ENCODE measurements at regions not wholly inside any gene's neighbourhood (a gene's known extent, or its start where the extent isn't known, plus 50 kb on each side); places are given as distances from the start of the nearest gene placed in this dataset.
"Not testable (repeated sequence)": the region's sequence is repeated elsewhere in the genome, so short reads cannot be mapped to it uniquely, and the experiment has no call there.

DNA sequence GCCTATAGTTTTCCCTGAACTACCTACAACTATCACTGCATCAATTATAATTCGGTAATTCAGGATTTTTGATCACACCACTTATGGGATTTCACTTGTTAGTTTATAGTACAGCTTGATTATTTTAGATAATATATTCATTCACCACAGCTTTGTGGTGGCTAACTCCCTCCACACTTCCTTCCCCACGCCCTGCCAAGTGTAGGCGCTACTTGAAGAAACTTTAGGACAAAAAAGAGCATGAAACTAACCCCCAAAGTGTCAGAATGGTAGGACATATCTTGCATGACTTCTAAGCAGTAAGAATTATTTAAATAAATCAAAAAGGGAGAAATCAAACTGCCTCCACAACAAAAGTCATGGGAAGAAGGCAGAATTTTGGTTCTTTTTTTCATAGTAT is 70.1 kb downstream of the LHX9 start:
- no peak overlapping the region for H2AFZ ChIP-seq (ENCODE audit: low read depth, low read length)
- DNase-seq (ENCODE audit: low read depth, low spot score) (no peak), FAIRE-seq (no peak)
- no peak overlapping the region for H3K4me2 ChIP-seq (ENCODE audit: insufficient read depth, low read length)
- H3K9me1 ChIP-seq (replicated peaks; ENCODE audit: control insufficient read depth, extremely low read depth, insufficient read depth, low read length): no peaks in the 10 kb centered on the region
- no peaks in the 10 kb centered on the region for H4K20me1 ChIP-seq (replicated peaks; ENCODE audit: control insufficient read depth, extremely low read depth, insufficient read depth, low read length)
- intact Hi-C loops (cut with micrococcal nuclease) (no loop called here), dilution Hi-C loops (cut with MboI; ENCODE audit: extremely low pct_ligation_motif_present, low sequenced_read_pairs) (no loop called here)
- no peak overlapping the region for H3K4me3 ChIP-seq (replicated peaks in 1 of 3; ENCODE audit: insufficient read depth in 1 of 3, low read depth in 1 of 3, low read length in 3 of 3)
- no TSS peak for BruUV-seq (replicated peaks)
- no peaks in the 10 kb centered on the region for H3K4me1 ChIP-seq (ENCODE audit: control insufficient read depth, extremely low read depth, insufficient read depth, low read length)
- no peak overlapping the region for H3K27ac ChIP-seq (ENCODE audit: insufficient read depth, low read depth, low read length)
- no peaks in the 10 kb centered on the region for H3K9me3 ChIP-seq (replicated peaks; ENCODE audit: control insufficient read depth, insufficient read depth, low read length)
- H3K36me3 ChIP-seq (ENCODE audit: control insufficient read depth in 2 of 2, extremely low read depth in 1 of 2, insufficient read depth in 2 of 2, low read length in 2 of 2): no peaks in the 10 kb centered on the region
- H3K9ac ChIP-seq (replicated peaks; ENCODE audit: extremely low read depth, insufficient read depth, low read length): no peak overlapping the region
- H3K79me2 ChIP-seq (ENCODE audit: control insufficient read depth, insufficient read depth, low read length): no peaks in the 10 kb centered on the region
- POLR2A ChIA-PET: no interaction called here
- no peak for TF ChIP-seq GATA2 (IDR thresholded peaks at IDR 0.05; ENCODE audit: insufficient read depth, insufficient read length, low read depth, low read length)
- no peak for TF ChIP-seq POLR2A (IDR thresholded peaks at IDR 0.05; ENCODE audit: low read depth, low read length)
- TF ChIP-seq, protein P1, sequence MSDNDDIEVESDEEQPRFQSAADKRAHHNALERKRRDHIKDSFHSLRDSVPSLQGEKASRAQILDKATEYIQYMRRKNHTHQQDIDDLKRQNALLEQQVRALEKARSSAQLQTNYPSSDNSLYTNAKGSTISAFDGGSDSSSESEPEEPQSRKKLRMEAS (IDR thresholded peaks at IDR 0.05; ENCODE audit: insufficient read depth, insufficient read length): no peak
- TF ChIP-seq MYC (IDR thresholded peaks at IDR 0.05; ENCODE audit: low read depth, low read length): no peak
- no peak for TF ChIP-seq EZH2 (IDR thresholded peaks at IDR 0.05; ENCODE audit: borderline replicate concordance, low read depth, low read length, severe bottlenecking)
- no peak for TF ChIP-seq JUN (IDR thresholded peaks at IDR 0.05; ENCODE audit: borderline replicate concordance, insufficient read depth, insufficient read length, low read depth)
- TF ChIP-seq FOS (IDR thresholded peaks at IDR 0.05; ENCODE audit: borderline replicate concordance, insufficient read depth, low read length): no peak
- TF ChIP-seq, protein P2, sequence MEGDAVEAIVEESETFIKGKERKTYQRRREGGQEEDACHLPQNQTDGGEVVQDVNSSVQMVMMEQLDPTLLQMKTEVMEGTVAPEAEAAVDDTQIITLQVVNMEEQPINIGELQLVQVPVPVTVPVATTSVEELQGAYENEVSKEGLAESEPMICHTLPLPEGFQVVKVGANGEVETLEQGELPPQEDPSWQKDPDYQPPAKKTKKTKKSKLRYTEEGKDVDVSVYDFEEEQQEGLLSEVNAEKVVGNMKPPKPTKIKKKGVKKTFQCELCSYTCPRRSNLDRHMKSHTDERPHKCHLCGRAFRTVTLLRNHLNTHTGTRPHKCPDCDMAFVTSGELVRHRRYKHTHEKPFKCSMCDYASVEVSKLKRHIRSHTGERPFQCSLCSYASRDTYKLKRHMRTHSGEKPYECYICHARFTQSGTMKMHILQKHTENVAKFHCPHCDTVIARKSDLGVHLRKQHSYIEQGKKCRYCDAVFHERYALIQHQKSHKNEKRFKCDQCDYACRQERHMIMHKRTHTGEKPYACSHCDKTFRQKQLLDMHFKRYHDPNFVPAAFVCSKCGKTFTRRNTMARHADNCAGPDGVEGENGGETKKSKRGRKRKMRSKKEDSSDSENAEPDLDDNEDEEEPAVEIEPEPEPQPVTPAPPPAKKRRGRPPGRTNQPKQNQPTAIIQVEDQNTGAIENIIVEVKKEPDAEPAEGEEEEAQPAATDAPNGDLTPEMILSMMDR (IDR thresholded peaks at IDR 0.05; ENCODE audit: extremely low read depth in 1 of 2, insufficient read depth in 1 of 2, low read depth in 1 of 2, low read length in 2 of 2): no peak
- no peak for TF ChIP-seq POLR2AphosphoS5 (IDR thresholded peaks at IDR 0.05; ENCODE audit: insufficient read depth, low read depth, low read length)
- CTCF ChIA-PET: no interaction called here
- no peaks in the 10 kb centered on the region for H3K27me3 ChIP-seq (ENCODE audit: control insufficient read depth in 2 of 2, insufficient read depth in 2 of 2, low read length in 2 of 2)

DNA sequence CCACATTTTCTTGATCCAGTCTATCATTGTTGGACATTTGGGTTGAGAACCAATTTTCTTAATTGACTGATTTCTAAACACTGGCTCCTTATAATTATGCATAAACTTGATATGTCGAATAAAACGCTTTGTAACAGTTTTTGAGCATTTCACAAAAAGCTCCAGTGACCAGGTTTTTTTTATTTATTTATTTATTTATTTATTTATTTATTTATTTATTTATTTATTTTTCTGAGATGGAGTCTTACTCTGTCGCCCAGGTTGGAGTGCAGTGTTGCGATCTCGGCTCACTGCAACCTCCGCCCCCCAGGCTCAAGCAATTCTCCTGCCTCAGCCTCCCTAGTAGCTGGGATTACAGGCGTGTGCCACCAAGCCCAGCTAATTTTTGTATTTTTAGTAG is 71.4 kb downstream of the LHX9 start:
- POLR2A ChIA-PET; H4K20me1 ChIP-seq (replicated peaks; ENCODE audit: control insufficient read depth, extremely low read depth, insufficient read depth, low read length); H3K9me1 ChIP-seq (replicated peaks; ENCODE audit: control insufficient read depth, extremely low read depth, insufficient read depth, low read length); H3K79me2 ChIP-seq (ENCODE audit: control insufficient read depth, insufficient read depth, low read length); BruUV-seq (replicated peaks); H3K9ac ChIP-seq (replicated peaks; ENCODE audit: extremely low read depth, insufficient read depth, low read length); H2AFZ ChIP-seq (ENCODE audit: low read depth, low read length); H3K36me3 ChIP-seq (ENCODE audit: control insufficient read depth in 2 of 2, extremely low read depth in 1 of 2, insufficient read depth in 2 of 2, low read length in 2 of 2); H3K9me3 ChIP-seq (replicated peaks; ENCODE audit: control insufficient read depth, insufficient read depth, low read length); H3K27ac ChIP-seq (ENCODE audit: insufficient read depth, low read depth, low read length); dilution Hi-C loops (cut with MboI; ENCODE audit: extremely low pct_ligation_motif_present, low sequenced_read_pairs); H3K4me1 ChIP-seq (ENCODE audit: control insufficient read depth, extremely low read depth, insufficient read depth, low read length); H3K27me3 ChIP-seq (ENCODE audit: control insufficient read depth in 2 of 2, insufficient read depth in 2 of 2, low read length in 2 of 2); H3K4me3 ChIP-seq (replicated peaks in 1 of 3; ENCODE audit: insufficient read depth in 1 of 3, low read depth in 1 of 3, low read length in 3 of 3); DNase-seq (ENCODE audit: low read depth, low spot score); intact Hi-C loops (cut with micrococcal nuclease); FAIRE-seq; CTCF ChIA-PET; H3K4me2 ChIP-seq (ENCODE audit: insufficient read depth, low read length): not testable (repeated sequence)
